ENCODE measurements at regions not wholly inside any gene's neighbourhood (a gene's known extent, or its start where the extent isn't known, plus 50 kb on each side); places are given as distances from the start of the nearest gene placed in this dataset.

DNA sequence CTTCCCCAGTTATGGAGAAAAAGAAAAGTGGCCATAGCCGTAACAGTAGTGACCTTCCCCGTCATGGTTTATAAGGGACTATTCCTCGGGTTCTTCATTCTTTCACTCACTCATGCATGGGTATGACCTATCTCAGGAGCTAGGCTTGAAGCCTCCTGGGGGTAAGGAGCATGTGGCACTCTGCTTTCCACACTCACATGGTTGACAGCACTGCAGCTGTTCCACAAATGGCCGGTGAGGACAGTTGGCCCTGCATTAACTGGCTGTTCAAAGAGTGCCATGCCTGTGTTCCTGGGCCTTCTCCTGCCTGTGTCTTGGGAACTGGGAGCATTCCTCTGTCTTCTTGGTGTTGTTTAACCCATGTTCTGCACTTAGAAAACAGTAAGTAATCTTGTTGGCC is 66.2 kb upstream of the PNMA1 start:
- peaks cover 29% of the 10 kb centered on the region for H3K4me1 Mint-ChIP-seq (ENCODE audit: low read depth)
- DNase-seq (ENCODE audit: low spot score, unreplicated experiment) = no peak
- H3K27ac Mint-ChIP-seq = no peak overlapping the region
- TF ChIP-seq CTCF (IDR thresholded peaks at IDR 0.05; ENCODE audit: unreplicated experiment) = no peak
- H3K36me3 Mint-ChIP-seq (ENCODE audit: insufficient read depth) = peaks cover 1% of the 10 kb centered on the region
- H3K9me3 Mint-ChIP-seq (ENCODE audit: low read depth) = no peaks in the 10 kb centered on the region
- no peaks in the 10 kb centered on the region for H3K27me3 Mint-ChIP-seq
- no peak overlapping the region for H3K4me3 Mint-ChIP-seq (ENCODE audit: low read depth)

- Mint-ChIP-seq H3K27ac (no peak overlapping the region), H3K27me3 (no peaks in the 10 kb centered on the region), H3K9me3 (ENCODE audit: low read depth) (no peaks in the 10 kb centered on the region), H3K36me3 (ENCODE audit: insufficient read depth) (peaks cover 1% of the 10 kb centered on the region), H3K4me3 (ENCODE audit: low read depth) (no peak overlapping the region), H3K4me1 (ENCODE audit: low read depth) (peaks cover 13% of the 10 kb centered on the region)
- no peak for TF ChIP-seq CTCF (IDR thresholded peaks at IDR 0.05; ENCODE audit: unreplicated experiment)
- DNase-seq (ENCODE audit: low spot score, unreplicated experiment) = no peak
Measured at GRCh38 chr14:73778736-73779135, 64.6 kb upstream of the PNMA1 start.

GRCh38 chr14:73777420-73777819 is 63.2 kb upstream of the PNMA1 start:
- Mint-ChIP-seq H3K27me3 (no peaks in the 10 kb centered on the region), H3K27ac (no peak overlapping the region), H3K4me3 (ENCODE audit: low read depth) (no peak overlapping the region), H3K36me3 (ENCODE audit: insufficient read depth) (peaks cover 1% of the 10 kb centered on the region), H3K9me3 (ENCODE audit: low read depth) (no peaks in the 10 kb centered on the region), H3K4me1 (ENCODE audit: low read depth) (peaks cover under 1% of the 10 kb centered on the region)
- no peak for TF ChIP-seq CTCF (IDR thresholded peaks at IDR 0.05; ENCODE audit: unreplicated experiment)
- no peak for DNase-seq (ENCODE audit: low spot score, unreplicated experiment)

GRCh38 chr14:73776194-73776537 is 62.0 kb upstream of the PNMA1 start:
- Mint-ChIP-seq H3K4me3 (ENCODE audit: low read depth) (no peak overlapping the region), H3K27ac (no peak overlapping the region), H3K27me3 (no peaks in the 10 kb centered on the region), H3K9me3 (ENCODE audit: low read depth) (no peaks in the 10 kb centered on the region), H3K4me1 (ENCODE audit: low read depth) (peaks cover 11% of the 10 kb centered on the region), H3K36me3 (ENCODE audit: insufficient read depth) (peaks cover 1% of the 10 kb centered on the region)
- no peak for DNase-seq (ENCODE audit: low spot score, unreplicated experiment)
- TF ChIP-seq CTCF (IDR thresholded peaks at IDR 0.05; ENCODE audit: unreplicated experiment) = no peak

- Mint-ChIP-seq H3K4me3 (ENCODE audit: low read depth) (no peak overlapping the region), H3K36me3 (ENCODE audit: insufficient read depth) (peaks cover 1% of the 10 kb centered on the region), H3K27ac (no peak overlapping the region), H3K4me1 (ENCODE audit: low read depth) (peaks cover 17% of the 10 kb centered on the region), H3K27me3 (no peaks in the 10 kb centered on the region), H3K9me3 (ENCODE audit: low read depth) (no peaks in the 10 kb centered on the region)
- TF ChIP-seq CTCF (IDR thresholded peaks at IDR 0.05; ENCODE audit: unreplicated experiment) = no peak
- no peak for DNase-seq (ENCODE audit: low spot score, unreplicated experiment)
Measured at GRCh38 chr14:73775339-73776193, 61.4 kb upstream of the PNMA1 start.

Data from progenitor cell of endocrine pancreas (in vitro differentiated cells).